IgD-negative memory B cell (primary cell): ENCODE measurements at regions not wholly inside any gene's neighbourhood (a gene's known extent, or its start where the extent isn't known, plus 50 kb on each side); places are given as distances from the start of the nearest gene placed in this dataset.

Experiments
- H3K27ac Mint-ChIP-seq, 3 donors: one replicate each; pipeline ENCODE4 v1.8.0; 2020 to 2022; ENCODE audit warnings: mild to moderate bottlenecking in 3 of 3, mixed read lengths in 3 of 3, moderate library complexity in 1 of 3
- H3K27me3 Mint-ChIP-seq: one replicate; pipeline ENCODE4 v1.8.0; 2021; ENCODE audit warnings: mixed read lengths
- H3K36me3 Mint-ChIP-seq: one replicate; pipeline ENCODE4 v1.8.0; 2020; ENCODE audit warnings: mild to moderate bottlenecking, mixed read lengths
- H3K4me1 Mint-ChIP-seq, 3 donors: one replicate each; pipeline ENCODE4 v1.8.0; 2020 to 2022; ENCODE audit warnings: mixed read lengths in 3 of 3, mild to moderate bottlenecking in 1 of 3
- H3K4me3 Mint-ChIP-seq, 4 donors: one replicate each; pipeline ENCODE4 v1.8.0; 2020 to 2022; ENCODE audit warnings: mild to moderate bottlenecking in 4 of 4, mixed read lengths in 4 of 4, moderate library complexity in 3 of 4
- H3K9me3 Mint-ChIP-seq, 3 donors: one replicate each; pipeline ENCODE4 v1.8.0; 2020 to 2021; ENCODE audit warnings: mixed read lengths in 3 of 3, mild to moderate bottlenecking in 1 of 3

- H3K27ac Mint-ChIP-seq, result no peak overlapping the region
Measured at GRCh38 chr12:89262855-89263552, 89.3 kb downstream of the DUSP6 start.

GRCh38 chr12:89261982-89262381, 90.3 kb downstream of the DUSP6 start:
- Mint-ChIP-seq H3K9me3 (peaks cover 0 to 6% (median 5%) of the 10 kb centered on the region in 3 donors), H3K36me3 (no peaks in the 10 kb centered on the region), H3K27ac (no peak overlapping the region), H3K4me3 (no peak overlapping the region), H3K27me3 (peaks cover 2% of the 10 kb centered on the region), H3K4me1 (peaks cover 0 to 1% (median 0%) of the 10 kb centered on the region in 3 donors)

More at GRCh38 chr12:89262855-89263552, 89.3 kb downstream of the DUSP6 start:
- H3K36me3 Mint-ChIP-seq, result no peaks in the 10 kb centered on the region
- peaks cover 0 to 6% (median 3%) of the 10 kb centered on the region in 3 donors for H3K9me3 Mint-ChIP-seq
- H3K4me3 Mint-ChIP-seq, result no peak overlapping the region
- H3K4me1 Mint-ChIP-seq, result peaks cover 0 to 1% (median 0%) of the 10 kb centered on the region in 3 donors
- H3K27me3 Mint-ChIP-seq, result peaks cover 2% of the 10 kb centered on the region

- Mint-ChIP-seq H3K4me1 (peaks cover 0 to 1% (median 0%) of the 10 kb centered on the region in 3 donors), H3K4me3 (no peak overlapping the region), H3K9me3 (peaks cover 0 to 6% (median 5%) of the 10 kb centered on the region in 3 donors), H3K27me3 (peaks cover 2% of the 10 kb centered on the region), H3K36me3 (no peaks in the 10 kb centered on the region), H3K27ac (no peak overlapping the region)
Measured at GRCh38 chr12:89260841-89261637, 91.3 kb downstream of the DUSP6 start.

GRCh38 chr12:89259821-89260220, 92.5 kb downstream of the DUSP6 start:
- Mint-ChIP-seq H3K4me3 (no peak overlapping the region), H3K27me3 (peaks cover 2% of the 10 kb centered on the region), H3K9me3 (peaks cover 0 to 6% (median 5%) of the 10 kb centered on the region in 3 donors), H3K27ac (no peak overlapping the region), H3K4me1 (peaks cover 0 to 1% (median 0%) of the 10 kb centered on the region in 3 donors), H3K36me3 (no peaks in the 10 kb centered on the region)

- H3K27me3 Mint-ChIP-seq, result no peaks in the 10 kb centered on the region
- H3K4me1 Mint-ChIP-seq, result peaks cover 0 to 3% (median 0%) of the 10 kb centered on the region in 3 donors
- H3K9me3 Mint-ChIP-seq, result peaks cover 0 to 9% (median 5%) of the 10 kb centered on the region in 3 donors
- H3K4me3 Mint-ChIP-seq, result no peak overlapping the region
- H3K36me3 Mint-ChIP-seq, result no peaks in the 10 kb centered on the region
- H3K27ac Mint-ChIP-seq, result no peak overlapping the region
Measured at GRCh38 chr12:89258240-89258969, 93.9 kb downstream of the DUSP6 start.

- Mint-ChIP-seq H3K4me1 (peaks cover 0 to 3% (median 0%) of the 10 kb centered on the region in 3 donors), H3K9me3 (peaks cover 0 to 9% (median 5%) of the 10 kb centered on the region in 3 donors), H3K27ac (no peak overlapping the region), H3K4me3 (no peak overlapping the region), H3K36me3 (no peaks in the 10 kb centered on the region), H3K27me3 (no peaks in the 10 kb centered on the region)
Measured at GRCh38 chr12:89257340-89257739, 95.0 kb downstream of the DUSP6 start.

GRCh38 chr12:89256060-89256459, 96.2 kb downstream of the DUSP6 start:
- Mint-ChIP-seq H3K4me3 (no peak overlapping the region), H3K36me3 (no peaks in the 10 kb centered on the region), H3K4me1 (peaks cover 0 to 3% (median 0%) of the 10 kb centered on the region in 3 donors), H3K27ac (no peak overlapping the region), H3K27me3 (no peaks in the 10 kb centered on the region), H3K9me3 (peaks cover 3 to 9% (median 5%) of the 10 kb centered on the region in 3 donors)

GRCh38 chr12:89253488-89253887, 98.8 kb downstream of the DUSP6 start:
- Mint-ChIP-seq H3K27me3 (peaks cover 4% of the 10 kb centered on the region), H3K9me3 (peaks cover 3 to 6% (median 5%) of the 10 kb centered on the region in 3 donors), H3K4me3 (no peak overlapping the region), H3K4me1 (peaks cover 0 to 1% (median 0%) of the 10 kb centered on the region in 3 donors), H3K36me3 (no peaks in the 10 kb centered on the region), H3K27ac (no peak overlapping the region)

GRCh38 chr12:89252284-89252683, 100.0 kb downstream of the DUSP6 start:
- Mint-ChIP-seq H3K4me3 (no peak overlapping the region), H3K36me3 (no peaks in the 10 kb centered on the region), H3K27me3 (peaks cover 8% of the 10 kb centered on the region), H3K27ac (no peak overlapping the region), H3K4me1 (peaks cover 0 to 1% (median 0%) of the 10 kb centered on the region in 3 donors), H3K9me3 (peaks cover 0 to 3% (median 3%) of the 10 kb centered on the region in 3 donors)

GRCh38 chr12:89251342-89252271, 100.7 kb downstream of the DUSP6 start:
- Mint-ChIP-seq H3K27ac (no peak overlapping the region), H3K27me3 (peaks cover 8% of the 10 kb centered on the region), H3K36me3 (no peaks in the 10 kb centered on the region), H3K4me1 (peaks cover 0 to 1% (median 0%) of the 10 kb centered on the region in 3 donors), H3K4me3 (no peak overlapping the region), H3K9me3 (peaks cover 0 to 3% (median 3%) of the 10 kb centered on the region in 3 donors)

GRCh38 chr12:89250636-89251035, 101.7 kb downstream of the DUSP6 start:
- H3K36me3 Mint-ChIP-seq, result no peaks in the 10 kb centered on the region
- H3K27me3 Mint-ChIP-seq, result peaks cover 8% of the 10 kb centered on the region
- peaks cover 0 to 3% (median 3%) of the 10 kb centered on the region in 3 donors for H3K9me3 Mint-ChIP-seq
- H3K27ac Mint-ChIP-seq, result peak overlapping the region in 1 of 3 donors; percentile 25
- peaks cover 0 to 1% (median 0%) of the 10 kb centered on the region in 3 donors for H3K4me1 Mint-ChIP-seq
- H3K4me3 Mint-ChIP-seq, result no peak overlapping the region

GRCh38 chr12:89250213-89250612, 102.1 kb downstream of the DUSP6 start:
- H3K4me3 Mint-ChIP-seq, result no peak overlapping the region
- H3K9me3 Mint-ChIP-seq, result peaks cover 0 to 3% (median 3%) of the 10 kb centered on the region in 3 donors
- peak overlapping the region in 1 of 3 donors; percentile 25 for H3K27ac Mint-ChIP-seq
- H3K36me3 Mint-ChIP-seq, result no peaks in the 10 kb centered on the region
- peaks cover 9% of the 10 kb centered on the region for H3K27me3 Mint-ChIP-seq
- peaks cover 3 to 4% (median 3%) of the 10 kb centered on the region in 3 donors for H3K4me1 Mint-ChIP-seq

GRCh38 chr12:89247967-89248366, 104.3 kb downstream of the DUSP6 start:
- H3K9me3 Mint-ChIP-seq, result peaks cover 0 to 3% (median 0%) of the 10 kb centered on the region in 3 donors
- H3K27ac Mint-ChIP-seq, result no peak overlapping the region
- peaks cover 10% of the 10 kb centered on the region for H3K27me3 Mint-ChIP-seq
- H3K4me3 Mint-ChIP-seq, result no peak overlapping the region
- no peaks in the 10 kb centered on the region for H3K36me3 Mint-ChIP-seq
- H3K4me1 Mint-ChIP-seq, result peaks cover 7 to 17% (median 8%) of the 10 kb centered on the region in 3 donors

- Mint-ChIP-seq H3K27ac (no peak overlapping the region), H3K4me1 (peaks cover 7 to 17% (median 8%) of the 10 kb centered on the region in 3 donors), H3K4me3 (no peak overlapping the region), H3K9me3 (peaks cover 0 to 3% (median 2%) of the 10 kb centered on the region in 3 donors), H3K27me3 (peaks cover 10% of the 10 kb centered on the region), H3K36me3 (no peaks in the 10 kb centered on the region)
Measured at GRCh38 chr12:89247541-89247942, 104.8 kb downstream of the DUSP6 start.
